GM23338 (cell line): ENCODE measurements at regions not wholly inside any gene's neighbourhood (a gene's known extent, or its start where the extent isn't known, plus 50 kb on each side); places are given as distances from the start of the nearest gene placed in this dataset.

Source experiments
- ATAC-seq: fragments of 200-7000 bp; cut with Tn5 transposase; 3 replicates; pipeline ENCODE4 v1.9.1; 2020
- DNase-seq: peaks from one replicate; pipeline ENCODE4 v3.0.0-alpha.2; 2015; ENCODE audit warnings: low spot score
- H2AFZ ChIP-seq: fragments of 200-600 bp; sonication (generic); 2 replicates; pipeline ENCODE4 v1.8.0; 2016; ENCODE audit warnings: antibody characterized with exemption, mild to moderate bottlenecking, moderate library complexity
- H3F3A ChIP-seq: fragments of 200-600 bp; sonication (generic); replicated peaks from 2 replicates; pipeline ENCODE4 v1.8.0; 2017; ENCODE audit warnings: antibody characterized with exemption, mixed run types, low read depth
- H3K27ac ChIP-seq: fragments of 200-600 bp; sonication (generic); 2 replicates; pipeline ENCODE4 v1.6.1; 2016; ENCODE audit warnings: low read depth
- H3K27me3 ChIP-seq: fragments of 200-600 bp; sonication (generic); 2 replicates; pipeline ENCODE4 v1.8.0; 2016; ENCODE audit warnings: mild to moderate bottlenecking, mixed run types, moderate library complexity; ENCODE audit not compliant: insufficient read depth
- H3K36me3 ChIP-seq: fragments of 200-600 bp; sonication (generic); 2 replicates; pipeline ENCODE4 v1.8.0; 2016; ENCODE audit warnings: mild to moderate bottlenecking; ENCODE audit not compliant: insufficient read depth
- H3K4me1 ChIP-seq: fragments of 200-600 bp; sonication (generic); 2 replicates; pipeline ENCODE4 v1.8.0; 2016; ENCODE audit warnings: mild to moderate bottlenecking, moderate library complexity; ENCODE audit not compliant: insufficient read depth
- H3K4me2 ChIP-seq: fragments of 200-600 bp; sonication (generic); 2 replicates; pipeline ENCODE4 v1.7.1; 2017; ENCODE audit warnings: mixed run types
- H3K4me3 ChIP-seq: fragments of 200-600 bp; sonication (generic); 2 replicates; pipeline ENCODE4 v1.6.1; 2016; ENCODE audit warnings: mixed run types
- H3K79me2 ChIP-seq: fragments of 200-600 bp; sonication (generic); replicated peaks from 2 replicates; pipeline ENCODE4 v1.8.0; 2017; ENCODE audit warnings: mild to moderate bottlenecking; ENCODE audit not compliant: insufficient read depth
- H3K9me2 ChIP-seq: fragments of 200-600 bp; sonication (generic); 2 replicates; pipeline ENCODE4 v1.8.0; 2017; ENCODE audit not compliant: insufficient read depth
- H4K20me1 ChIP-seq: fragments of 200-600 bp; sonication (generic); replicated peaks from 2 replicates; pipeline ENCODE4 v1.8.0; 2017; ENCODE audit warnings: mild to moderate bottlenecking; ENCODE audit not compliant: insufficient read depth
- H3K27ac Mint-ChIP-seq: 2 replicates; pipeline ENCODE4 v1.8.0; 2020; ENCODE audit warnings: inconsistent platforms, mild to moderate bottlenecking, moderate library complexity, mixed read lengths
- H3K27me3 Mint-ChIP-seq: 3 replicates; pipeline ENCODE4 v1.8.0; 2022; ENCODE audit warnings: low read depth, mild to moderate bottlenecking, moderate library complexity, mixed read lengths, inconsistent platforms; ENCODE audit not compliant: insufficient read depth, poor library complexity
- H3K36me3 Mint-ChIP-seq: 3 replicates; pipeline ENCODE4 v1.8.0; 2021; ENCODE audit warnings: low read depth, mild to moderate bottlenecking, inconsistent platforms, moderate library complexity, mixed read lengths
- H3K4me1 Mint-ChIP-seq: 3 replicates; pipeline ENCODE4 v1.8.0; 2020; ENCODE audit warnings: mild to moderate bottlenecking, inconsistent platforms, mixed read lengths
- H3K4me3 Mint-ChIP-seq: 3 replicates; pipeline ENCODE4 v1.8.0; 2021; ENCODE audit warnings: moderate library complexity, mild to moderate bottlenecking, inconsistent platforms, mixed read lengths
- H3K9me3 Mint-ChIP-seq: 3 replicates; pipeline ENCODE4 v1.8.0; 2020; ENCODE audit warnings: moderate library complexity, mild to moderate bottlenecking, inconsistent platforms, mixed read lengths
- CREB1 ChIP-seq: fragments of 250-450 bp; sonication (Bioruptor Pico); IDR thresholded peaks from 2 replicates; pipeline ENCODE4 v1.5.0; 2020; ENCODE audit warnings: low read depth, mild to moderate bottlenecking, moderate library complexity
- CTCF ChIP-seq, 2 experiments: fragments of 200-600 bp in 1 of 2; sonication (generic) in 1 of 2; conservative IDR thresholded peaks; 2 replicates each; pipeline versions ENCODE4 v1.5.1 to v1.6.1; 2016 to 2017; ENCODE audit warnings: antibody characterized with exemption in 2 of 2, low read depth in 2 of 2, mild to moderate bottlenecking in 2 of 2, moderate library complexity in 1 of 2
- ETS1 ChIP-seq: IDR thresholded peaks from 2 replicates; pipeline ENCODE4 v1.6.1; 2016; ENCODE audit warnings: antibody characterized with exemption
- EZH2 ChIP-seq: fragments of 200-600 bp; sonication (generic); IDR thresholded peaks from one replicate; pipeline ENCODE4 v1.8.0; 2017; ENCODE audit warnings: antibody characterized with exemption, mild to moderate bottlenecking, low read depth; ENCODE audit not compliant: unreplicated experiment
- EZH2phosphoT487 ChIP-seq: fragments of 200-600 bp; sonication (generic); IDR thresholded peaks from one replicate; pipeline ENCODE4 v1.8.1; 2018; ENCODE audit warnings: antibody characterized with exemption; ENCODE audit not compliant: unreplicated experiment
- JUNB ChIP-seq: IDR thresholded peaks from one replicate; pipeline ENCODE4 v1.6.1; 2016; ENCODE audit warnings: antibody characterized with exemption; ENCODE audit not compliant: unreplicated experiment
- NANOG ChIP-seq: IDR thresholded peaks from 2 replicates; pipeline ENCODE4 v1.6.1; 2016; ENCODE audit warnings: antibody characterized with exemption, borderline replicate concordance
- STAT1 ChIP-seq: IDR thresholded peaks from one replicate; pipeline ENCODE4 v1.6.1; 2016; ENCODE audit warnings: antibody characterized with exemption; ENCODE audit not compliant: unreplicated experiment
- ZNF114 ChIP-seq: fragments of 250-450 bp; sonication (Bioruptor Pico); IDR thresholded peaks from 2 replicates; pipeline ENCODE4 v1.5.0; 2020; ENCODE audit warnings: mild to moderate bottlenecking, moderate library complexity
- ZNF331 ChIP-seq: fragments of 250-450 bp; sonication (Bioruptor Pico); IDR thresholded peaks from 2 replicates; pipeline ENCODE4 v1.5.0; 2020; ENCODE audit warnings: low read depth, mild to moderate bottlenecking, moderate library complexity
- TF ChIP-seq, protein P1 (sequence below): IDR thresholded peaks from one replicate; pipeline ENCODE4 v1.6.1; 2018; ENCODE audit warnings: antibody characterized with exemption; ENCODE audit not compliant: unreplicated experiment
- TF ChIP-seq, protein P2 (sequence below): fragments of 250-450 bp; sonication (Bioruptor Pico); IDR thresholded peaks from 2 replicates; pipeline ENCODE4 v1.5.0; 2020; ENCODE audit warnings: mild to moderate bottlenecking, moderate library complexity

GRCh38 chr15:58287891-58288290 is 143.9 kb upstream of the LIPC start:
- H3K27ac ChIP-seq = no peak overlapping the region
- Mint-ChIP-seq H3K4me3 (no peak overlapping the region), H3K27ac (no peak overlapping the region), H3K36me3 (no peaks in the 10 kb centered on the region), H3K9me3 (no peaks in the 10 kb centered on the region), H3K4me1 (peaks cover 9% of the 10 kb centered on the region; the same call in 2 of the 3 replicates), H3K27me3 (peaks cover 5% of the 10 kb centered on the region)
- TF ChIP-seq, protein P1, sequence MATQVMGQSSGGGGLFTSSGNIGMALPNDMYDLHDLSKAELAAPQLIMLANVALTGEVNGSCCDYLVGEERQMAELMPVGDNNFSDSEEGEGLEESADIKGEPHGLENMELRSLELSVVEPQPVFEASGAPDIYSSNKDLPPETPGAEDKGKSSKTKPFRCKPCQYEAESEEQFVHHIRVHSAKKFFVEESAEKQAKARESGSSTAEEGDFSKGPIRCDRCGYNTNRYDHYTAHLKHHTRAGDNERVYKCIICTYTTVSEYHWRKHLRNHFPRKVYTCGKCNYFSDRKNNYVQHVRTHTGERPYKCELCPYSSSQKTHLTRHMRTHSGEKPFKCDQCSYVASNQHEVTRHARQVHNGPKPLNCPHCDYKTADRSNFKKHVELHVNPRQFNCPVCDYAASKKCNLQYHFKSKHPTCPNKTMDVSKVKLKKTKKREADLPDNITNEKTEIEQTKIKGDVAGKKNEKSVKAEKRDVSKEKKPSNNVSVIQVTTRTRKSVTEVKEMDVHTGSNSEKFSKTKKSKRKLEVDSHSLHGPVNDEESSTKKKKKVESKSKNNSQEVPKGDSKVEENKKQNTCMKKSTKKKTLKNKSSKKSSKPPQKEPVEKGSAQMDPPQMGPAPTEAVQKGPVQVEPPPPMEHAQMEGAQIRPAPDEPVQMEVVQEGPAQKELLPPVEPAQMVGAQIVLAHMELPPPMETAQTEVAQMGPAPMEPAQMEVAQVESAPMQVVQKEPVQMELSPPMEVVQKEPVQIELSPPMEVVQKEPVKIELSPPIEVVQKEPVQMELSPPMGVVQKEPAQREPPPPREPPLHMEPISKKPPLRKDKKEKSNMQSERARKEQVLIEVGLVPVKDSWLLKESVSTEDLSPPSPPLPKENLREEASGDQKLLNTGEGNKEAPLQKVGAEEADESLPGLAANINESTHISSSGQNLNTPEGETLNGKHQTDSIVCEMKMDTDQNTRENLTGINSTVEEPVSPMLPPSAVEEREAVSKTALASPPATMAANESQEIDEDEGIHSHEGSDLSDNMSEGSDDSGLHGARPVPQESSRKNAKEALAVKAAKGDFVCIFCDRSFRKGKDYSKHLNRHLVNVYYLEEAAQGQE = no peak
- TF ChIP-seq ZNF114 (CRISPR knock-in tag) = no peak
- no peak for TF ChIP-seq JUNB
- no peak for TF ChIP-seq CREB1 (CRISPR knock-in tag)
- TF ChIP-seq CTCF (conservative IDR thresholded peaks at IDR 0.05; ENCODE audit: low read depth in 2 of 2) = no peak
- no peak for TF ChIP-seq EZH2
- TF ChIP-seq ZNF331 (CRISPR knock-in tag) = no peak
- TF ChIP-seq NANOG = no peak
- no peak for TF ChIP-seq ETS1
- TF ChIP-seq STAT1 = no peak
- TF ChIP-seq, protein P2, sequence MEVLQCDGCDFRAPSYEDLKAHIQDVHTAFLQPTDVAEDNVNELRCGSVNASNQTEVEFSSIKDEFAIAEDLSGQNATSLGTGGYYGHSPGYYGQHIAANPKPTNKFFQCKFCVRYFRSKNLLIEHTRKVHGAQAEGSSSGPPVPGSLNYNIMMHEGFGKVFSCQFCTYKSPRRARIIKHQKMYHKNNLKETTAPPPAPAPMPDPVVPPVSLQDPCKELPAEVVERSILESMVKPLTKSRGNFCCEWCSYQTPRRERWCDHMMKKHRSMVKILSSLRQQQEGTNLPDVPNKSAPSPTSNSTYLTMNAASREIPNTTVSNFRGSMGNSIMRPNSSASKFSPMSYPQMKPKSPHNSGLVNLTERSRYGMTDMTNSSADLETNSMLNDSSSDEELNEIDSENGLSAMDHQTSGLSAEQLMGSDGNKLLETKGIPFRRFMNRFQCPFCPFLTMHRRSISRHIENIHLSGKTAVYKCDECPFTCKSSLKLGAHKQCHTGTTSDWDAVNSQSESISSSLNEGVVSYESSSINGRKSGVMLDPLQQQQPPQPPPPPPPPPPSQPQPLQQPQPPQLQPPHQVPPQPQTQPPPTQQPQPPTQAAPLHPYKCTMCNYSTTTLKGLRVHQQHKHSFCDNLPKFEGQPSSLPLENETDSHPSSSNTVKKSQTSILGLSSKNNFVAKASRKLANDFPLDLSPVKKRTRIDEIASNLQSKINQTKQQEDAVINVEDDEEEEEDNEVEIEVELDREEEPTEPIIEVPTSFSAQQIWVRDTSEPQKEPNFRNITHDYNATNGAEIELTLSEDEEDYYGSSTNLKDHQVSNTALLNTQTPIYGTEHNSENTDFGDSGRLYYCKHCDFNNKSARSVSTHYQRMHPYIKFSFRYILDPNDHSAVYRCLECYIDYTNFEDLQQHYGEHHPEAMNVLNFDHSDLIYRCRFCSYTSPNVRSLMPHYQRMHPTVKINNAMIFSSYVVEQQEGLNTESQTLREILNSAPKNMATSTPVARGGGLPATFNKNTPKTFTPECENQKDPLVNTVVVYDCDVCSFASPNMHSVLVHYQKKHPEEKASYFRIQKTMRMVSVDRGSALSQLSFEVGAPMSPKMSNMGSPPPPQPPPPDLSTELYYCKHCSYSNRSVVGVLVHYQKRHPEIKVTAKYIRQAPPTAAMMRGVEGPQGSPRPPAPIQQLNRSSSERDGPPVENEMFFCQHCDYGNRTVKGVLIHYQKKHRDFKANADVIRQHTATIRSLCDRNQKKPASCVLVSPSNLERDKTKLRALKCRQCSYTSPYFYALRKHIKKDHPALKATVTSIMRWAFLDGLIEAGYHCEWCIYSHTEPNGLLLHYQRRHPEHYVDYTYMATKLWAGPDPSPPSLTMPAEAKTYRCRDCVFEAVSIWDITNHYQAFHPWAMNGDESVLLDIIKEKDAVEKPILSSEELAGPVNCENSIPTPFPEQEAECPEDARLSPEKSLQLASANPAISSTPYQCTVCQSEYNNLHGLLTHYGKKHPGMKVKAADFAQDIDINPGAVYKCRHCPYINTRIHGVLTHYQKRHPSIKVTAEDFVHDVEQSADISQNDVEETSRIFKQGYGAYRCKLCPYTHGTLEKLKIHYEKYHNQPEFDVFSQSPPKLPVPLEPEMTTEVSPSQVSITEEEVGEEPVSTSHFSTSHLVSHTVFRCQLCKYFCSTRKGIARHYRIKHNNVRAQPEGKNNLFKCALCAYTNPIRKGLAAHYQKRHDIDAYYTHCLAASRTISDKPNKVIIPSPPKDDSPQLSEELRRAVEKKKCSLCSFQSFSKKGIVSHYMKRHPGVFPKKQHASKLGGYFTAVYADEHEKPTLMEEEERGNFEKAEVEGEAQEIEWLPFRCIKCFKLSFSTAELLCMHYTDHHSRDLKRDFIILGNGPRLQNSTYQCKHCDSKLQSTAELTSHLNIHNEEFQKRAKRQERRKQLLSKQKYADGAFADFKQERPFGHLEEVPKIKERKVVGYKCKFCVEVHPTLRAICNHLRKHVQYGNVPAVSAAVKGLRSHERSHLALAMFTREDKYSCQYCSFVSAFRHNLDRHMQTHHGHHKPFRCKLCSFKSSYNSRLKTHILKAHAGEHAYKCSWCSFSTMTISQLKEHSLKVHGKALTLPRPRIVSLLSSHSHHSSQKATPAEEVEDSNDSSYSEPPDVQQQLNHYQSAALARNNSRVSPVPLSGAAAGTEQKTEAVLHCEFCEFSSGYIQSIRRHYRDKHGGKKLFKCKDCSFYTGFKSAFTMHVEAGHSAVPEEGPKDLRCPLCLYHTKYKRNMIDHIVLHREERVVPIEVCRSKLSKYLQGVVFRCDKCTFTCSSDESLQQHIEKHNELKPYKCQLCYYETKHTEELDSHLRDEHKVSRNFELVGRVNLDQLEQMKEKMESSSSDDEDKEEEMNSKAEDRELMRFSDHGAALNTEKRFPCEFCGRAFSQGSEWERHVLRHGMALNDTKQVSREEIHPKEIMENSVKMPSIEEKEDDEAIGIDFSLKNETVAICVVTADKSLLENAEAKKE (CRISPR knock-in tag) = no peak
- no peak for TF ChIP-seq EZH2phosphoT487
- no peaks in the 10 kb centered on the region for H3K4me1 ChIP-seq
- no peak for DNase-seq
- H3K9me2 ChIP-seq = no peaks in the 10 kb centered on the region
- no peaks in the 10 kb centered on the region for H3K79me2 ChIP-seq
- no peaks in the 10 kb centered on the region for H3F3A ChIP-seq
- H4K20me1 ChIP-seq = no peaks in the 10 kb centered on the region
- no peak overlapping the region for H3K4me3 ChIP-seq
- H3K4me2 ChIP-seq = no peak overlapping the region
- no peak overlapping the region for H2AFZ ChIP-seq
- no peaks in the 10 kb centered on the region for H3K27me3 ChIP-seq
- no peak for ATAC-seq
- H3K36me3 ChIP-seq = no peaks in the 10 kb centered on the region
